Forelimb muscle (tissue), 1 donor: ENCODE measurements at regions not wholly inside any gene's neighbourhood (a gene's known extent, or its start where the extent isn't known, plus 50 kb on each side); places are given as distances from the start of the nearest gene placed in this dataset.

Experiments used
- DNase-seq: peaks from one replicate; pipeline ENCODE4 v3.0.0-alpha.2; 2013; ENCODE audit warnings: low read depth

- DNase-seq = no peak
Observed at GRCh38 chr2:49259926-49260325, 105.6 kb upstream of the FSHR start.

- DNase-seq = no peak
Observed at GRCh38 chr2:49255409-49255971, 101.2 kb upstream of the FSHR start.

GRCh38 chr2:49254401-49254800 is 100.1 kb upstream of the FSHR start:
- no peak for DNase-seq

- no peak for DNase-seq
Observed at GRCh38 chr2:49251766-49252165, 97.5 kb upstream of the FSHR start.

GRCh38 chr2:49251251-49251650 is 96.9 kb upstream of the FSHR start:
- DNase-seq = no peak

- peak; percentile 28 for DNase-seq
Observed at GRCh38 chr2:49248506-49248905, 94.2 kb upstream of the FSHR start.

- no peak for DNase-seq
Observed at GRCh38 chr2:49241991-49242390, 87.7 kb upstream of the FSHR start.

- DNase-seq = no peak
Observed at GRCh38 chr2:49241501-49241900, 87.2 kb upstream of the FSHR start.

GRCh38 chr2:49240608-49241007 is 86.3 kb upstream of the FSHR start:
- DNase-seq = no peak

GRCh38 chr2:49238604-49238960 is 84.3 kb upstream of the FSHR start:
- DNase-seq = no peak

- DNase-seq = no peak
Observed at GRCh38 chr2:49237867-49238603, 83.7 kb upstream of the FSHR start.

GRCh38 chr2:49236316-49236715 is 82.0 kb upstream of the FSHR start:
- DNase-seq = no peak

GRCh38 chr2:49226360-49226759 is 72.0 kb upstream of the FSHR start:
- DNase-seq = no peak

GRCh38 chr2:49225126-49225525 is 70.8 kb upstream of the FSHR start:
- DNase-seq = no peak

- DNase-seq = no peak
Observed at GRCh38 chr2:49224426-49225010, 70.2 kb upstream of the FSHR start.

- no peak for DNase-seq
Observed at GRCh38 chr2:49222975-49223528, 68.7 kb upstream of the FSHR start.

- no peak for DNase-seq
Observed at GRCh38 chr2:49219741-49220140, 65.4 kb upstream of the FSHR start.

GRCh38 chr2:49210191-49210590 is 55.9 kb upstream of the FSHR start:
- DNase-seq = no peak

- DNase-seq = no peak
Observed at GRCh38 chr2:49207204-49207603, 52.9 kb upstream of the FSHR start.
